22Rv1 (cell line): ENCODE measurements at regions not wholly inside any gene's neighbourhood (a gene's known extent, or its start where the extent isn't known, plus 50 kb on each side); places are given as distances from the start of the nearest gene placed in this dataset.

Experiments
- H3K27ac ChIP-seq: fragments of 450-650 bp; 2 replicates; pipeline ENCODE4 v1.5.1; 2017
- ZFX ChIP-seq: fragments of 450-650 bp; IDR thresholded peaks from 2 replicates; pipeline ENCODE4 v1.6.1; 2017; ENCODE audit warnings: antibody characterized with exemption, borderline replicate concordance
- TF ChIP-seq, protein P1 (sequence below): fragments of 450-650 bp; IDR thresholded peaks from 2 replicates; pipeline ENCODE4 v1.5.1; 2017; ENCODE audit warnings: mild to moderate bottlenecking

- TF ChIP-seq ZFX = no peak
- TF ChIP-seq, protein P1, sequence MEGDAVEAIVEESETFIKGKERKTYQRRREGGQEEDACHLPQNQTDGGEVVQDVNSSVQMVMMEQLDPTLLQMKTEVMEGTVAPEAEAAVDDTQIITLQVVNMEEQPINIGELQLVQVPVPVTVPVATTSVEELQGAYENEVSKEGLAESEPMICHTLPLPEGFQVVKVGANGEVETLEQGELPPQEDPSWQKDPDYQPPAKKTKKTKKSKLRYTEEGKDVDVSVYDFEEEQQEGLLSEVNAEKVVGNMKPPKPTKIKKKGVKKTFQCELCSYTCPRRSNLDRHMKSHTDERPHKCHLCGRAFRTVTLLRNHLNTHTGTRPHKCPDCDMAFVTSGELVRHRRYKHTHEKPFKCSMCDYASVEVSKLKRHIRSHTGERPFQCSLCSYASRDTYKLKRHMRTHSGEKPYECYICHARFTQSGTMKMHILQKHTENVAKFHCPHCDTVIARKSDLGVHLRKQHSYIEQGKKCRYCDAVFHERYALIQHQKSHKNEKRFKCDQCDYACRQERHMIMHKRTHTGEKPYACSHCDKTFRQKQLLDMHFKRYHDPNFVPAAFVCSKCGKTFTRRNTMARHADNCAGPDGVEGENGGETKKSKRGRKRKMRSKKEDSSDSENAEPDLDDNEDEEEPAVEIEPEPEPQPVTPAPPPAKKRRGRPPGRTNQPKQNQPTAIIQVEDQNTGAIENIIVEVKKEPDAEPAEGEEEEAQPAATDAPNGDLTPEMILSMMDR = no peak
- H3K27ac ChIP-seq = no peak overlapping the region
Measured at GRCh38 chr13:24004142-24004899, 107.0 kb upstream of the C1QTNF9B start.

- TF ChIP-seq ZFX = no peak
- TF ChIP-seq, protein P1 = no peak
- H3K27ac ChIP-seq = no peak overlapping the region
Measured at GRCh38 chr13:24004971-24005370, 107.7 kb upstream of the C1QTNF9B start.

GRCh38 chr13:24005755-24006281, 108.5 kb upstream of the C1QTNF9B start:
- peak overlapping the region; percentile 40 for H3K27ac ChIP-seq
- TF ChIP-seq, protein P1 = no peak
- TF ChIP-seq ZFX = no peak

DNA sequence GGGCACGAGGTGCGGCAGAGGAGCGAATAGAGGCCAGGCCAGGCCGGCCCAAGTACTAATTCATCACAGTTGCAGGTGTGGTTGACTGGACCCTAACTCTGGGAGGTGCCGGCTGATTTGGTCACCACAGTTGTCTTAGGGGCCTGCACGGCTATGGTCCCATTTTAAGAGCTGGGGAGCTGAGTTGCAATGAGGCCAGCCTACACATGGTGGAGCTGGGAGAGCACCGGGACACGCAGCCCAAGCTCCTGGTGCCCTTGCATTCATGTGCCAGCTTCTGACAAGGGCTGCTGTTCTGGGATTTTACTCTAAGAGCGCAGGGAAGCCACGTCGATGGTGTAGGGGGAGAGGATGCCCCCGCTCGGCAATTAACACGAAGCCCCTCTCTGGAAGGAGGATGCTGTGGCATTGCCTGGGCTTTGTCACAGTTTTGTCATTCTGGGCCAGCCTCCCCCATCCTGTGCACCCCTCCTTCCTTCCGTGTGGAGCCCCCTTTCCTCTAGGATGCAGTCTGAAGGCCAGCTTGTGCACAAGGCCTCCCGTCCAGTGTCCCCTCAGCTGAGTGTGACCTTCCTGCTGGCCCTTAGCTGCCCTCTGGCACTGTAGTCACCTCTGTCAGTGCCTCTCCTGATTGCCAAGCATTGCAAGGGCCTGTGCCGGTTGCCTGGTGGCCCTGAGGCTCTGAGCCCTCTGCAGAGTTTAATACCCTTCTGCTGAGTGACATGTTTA, 109.4 kb upstream of the C1QTNF9B start:
- peak overlapping the region; percentile 40; the same call in 1 of the 2 replicates for H3K27ac ChIP-seq
- no peak for TF ChIP-seq ZFX
- TF ChIP-seq, protein P1 = no peak

DNA sequence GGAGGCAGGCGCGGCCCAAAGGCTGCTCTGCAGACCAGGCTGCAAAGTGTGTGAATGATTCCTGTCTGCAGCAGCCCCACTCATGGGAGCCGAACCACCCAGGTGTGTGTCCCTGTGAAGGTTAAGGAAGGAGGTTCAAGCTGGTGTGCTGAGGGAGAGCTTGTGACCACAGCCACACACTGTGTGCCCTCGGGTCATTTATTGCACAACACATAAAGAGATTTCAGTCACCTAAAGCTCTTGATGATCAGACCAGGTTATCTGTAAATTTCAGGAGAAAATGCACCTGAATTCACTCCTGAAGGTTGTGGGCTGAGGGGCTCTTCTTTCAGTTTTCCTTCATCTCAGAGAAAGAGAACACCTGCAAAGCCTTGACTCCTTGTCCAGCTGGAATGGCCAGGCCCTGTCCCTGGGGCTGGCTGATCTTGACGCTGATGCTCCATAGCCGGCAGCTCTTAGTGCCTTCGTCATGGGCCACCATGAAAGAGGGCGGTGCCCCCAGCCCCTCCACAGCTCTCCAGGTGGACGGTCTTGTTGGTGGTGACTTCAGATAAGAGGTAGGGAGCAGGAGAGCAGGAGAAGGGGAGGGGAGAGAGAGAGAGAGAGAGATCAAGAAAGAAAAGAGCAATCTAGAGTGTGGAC, 110.8 kb upstream of the C1QTNF9B start:
- TF ChIP-seq ZFX = no peak
- TF ChIP-seq, protein P1 = no peak

DNA sequence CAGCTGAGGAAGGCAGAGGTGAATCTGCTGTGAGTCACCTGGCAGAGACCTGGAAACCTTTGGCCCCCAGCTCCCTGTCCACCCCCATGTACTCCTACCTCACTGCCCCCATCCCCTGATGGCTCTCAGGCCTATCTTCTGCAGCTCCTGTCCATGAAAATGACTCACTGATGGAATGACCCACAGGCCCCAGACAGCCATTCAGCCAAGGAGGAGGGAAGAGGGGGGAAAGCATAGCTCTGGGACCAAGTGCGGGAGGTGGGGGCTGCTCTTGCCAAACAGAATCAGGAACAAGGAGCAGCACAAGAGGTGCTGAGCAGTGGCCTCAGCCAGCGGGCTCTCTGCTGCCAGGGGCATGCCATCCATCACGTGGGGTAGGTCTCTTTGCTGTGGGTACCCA, 111.4 kb upstream of the C1QTNF9B start:
- TF ChIP-seq, protein P1 = no peak
- TF ChIP-seq ZFX = no peak
- no peak overlapping the region for H3K27ac ChIP-seq

More for the DNA sequence above, 110.8 kb upstream of the C1QTNF9B start:
- H3K27ac ChIP-seq = no peak overlapping the region
